ENCODE measurements at regions not wholly inside any gene's neighbourhood (a gene's known extent, or its start where the extent isn't known, plus 50 kb on each side); places are given as distances from the start of the nearest gene placed in this dataset.
"Not testable (repeated sequence)": the region's sequence is repeated elsewhere in the genome, so short reads cannot be mapped to it uniquely, and the experiment has no call there.

DNA sequence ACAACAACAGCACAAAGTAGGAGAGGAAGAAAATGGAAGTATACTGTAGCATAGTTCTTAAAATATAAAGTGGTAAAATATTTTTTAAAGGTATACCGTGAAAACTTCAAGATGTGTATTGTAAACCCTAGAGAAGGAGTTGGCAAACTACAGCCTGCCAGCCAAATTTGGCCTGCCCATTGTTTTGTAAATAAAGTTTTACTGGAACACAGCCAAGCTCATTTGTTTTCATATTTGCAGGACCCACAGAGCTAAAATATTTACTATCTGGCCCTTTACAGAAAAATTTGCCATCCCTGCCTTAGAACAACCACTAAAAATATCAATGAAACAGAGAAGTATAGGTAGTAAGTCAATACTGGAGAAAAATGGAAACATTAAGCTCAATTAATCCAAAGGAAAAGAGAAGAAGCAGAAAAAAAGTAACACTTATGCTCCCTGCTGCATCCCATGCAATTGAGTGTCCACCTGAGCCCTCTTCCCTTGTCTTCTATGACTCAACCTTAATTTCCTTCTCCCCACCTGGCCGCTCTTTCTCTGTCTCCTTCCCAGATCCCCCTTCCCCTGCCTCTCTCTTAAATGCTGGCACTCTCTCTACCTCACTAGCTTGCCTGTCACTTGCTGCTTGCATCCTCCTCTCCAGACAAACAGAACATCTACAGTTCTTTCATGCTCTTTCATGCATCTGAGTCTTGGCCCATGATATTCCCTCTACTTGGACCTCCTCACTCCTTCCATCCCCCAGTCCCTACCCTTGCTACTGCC lies 50.6 kb upstream of the FER start:
- DNase-seq (ENCODE audit: low read depth): no peak

- DNase-seq (ENCODE audit: low read depth): no peak
Observed at GRCh38 chr5:108696407-108696806, 51.3 kb upstream of the FER start.

- no peak for DNase-seq (ENCODE audit: low read depth)
Observed at GRCh38 chr5:108688485-108688884, 59.2 kb upstream of the FER start.

- no peak for DNase-seq (ENCODE audit: low read depth)
Observed at GRCh38 chr5:108687595-108688200, 60.0 kb upstream of the FER start.

GRCh38 chr5:108686676-108687075 lies 61.0 kb upstream of the FER start:
- no peak for DNase-seq (ENCODE audit: low read depth)

DNA sequence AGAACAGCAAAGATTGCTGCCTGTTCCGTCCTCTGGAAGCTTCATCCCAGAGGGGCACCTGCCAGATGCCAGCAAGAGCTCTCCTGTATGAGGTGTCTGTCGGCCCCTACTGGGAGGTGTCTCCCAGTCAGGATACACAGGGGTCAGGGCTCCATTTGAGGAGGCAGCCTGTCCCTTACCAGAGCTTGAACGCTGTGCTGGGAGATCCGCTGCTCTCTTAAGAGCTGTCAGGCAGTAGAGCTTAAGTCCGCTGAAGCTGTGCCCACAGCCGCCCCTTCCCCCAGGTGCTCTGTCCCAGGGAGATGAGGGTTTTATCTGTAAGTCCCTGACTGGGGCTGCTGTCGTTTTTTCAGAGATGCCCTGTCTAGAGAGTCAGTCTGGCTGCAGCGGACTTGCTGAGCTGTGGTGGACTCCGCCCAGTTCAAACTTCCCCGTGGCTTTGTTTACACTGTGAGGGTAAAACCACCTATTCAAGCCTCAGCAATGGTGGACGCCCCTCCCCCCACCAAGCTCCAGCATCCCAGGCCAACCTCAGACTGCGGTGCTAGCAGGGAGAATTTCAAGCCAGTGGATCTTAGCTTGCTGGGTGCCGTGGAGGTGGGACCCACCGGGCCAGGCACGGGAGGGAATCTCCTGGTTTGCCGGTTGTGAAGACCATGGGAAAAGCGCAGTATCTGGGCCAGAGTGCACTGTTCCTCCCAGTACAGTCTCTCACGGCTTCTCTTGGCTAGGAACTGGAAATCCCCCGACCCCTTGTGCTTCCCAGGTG lies 62.1 kb upstream of the FER start:
- not testable (repeated sequence) for DNase-seq (ENCODE audit: low read depth)

DNA sequence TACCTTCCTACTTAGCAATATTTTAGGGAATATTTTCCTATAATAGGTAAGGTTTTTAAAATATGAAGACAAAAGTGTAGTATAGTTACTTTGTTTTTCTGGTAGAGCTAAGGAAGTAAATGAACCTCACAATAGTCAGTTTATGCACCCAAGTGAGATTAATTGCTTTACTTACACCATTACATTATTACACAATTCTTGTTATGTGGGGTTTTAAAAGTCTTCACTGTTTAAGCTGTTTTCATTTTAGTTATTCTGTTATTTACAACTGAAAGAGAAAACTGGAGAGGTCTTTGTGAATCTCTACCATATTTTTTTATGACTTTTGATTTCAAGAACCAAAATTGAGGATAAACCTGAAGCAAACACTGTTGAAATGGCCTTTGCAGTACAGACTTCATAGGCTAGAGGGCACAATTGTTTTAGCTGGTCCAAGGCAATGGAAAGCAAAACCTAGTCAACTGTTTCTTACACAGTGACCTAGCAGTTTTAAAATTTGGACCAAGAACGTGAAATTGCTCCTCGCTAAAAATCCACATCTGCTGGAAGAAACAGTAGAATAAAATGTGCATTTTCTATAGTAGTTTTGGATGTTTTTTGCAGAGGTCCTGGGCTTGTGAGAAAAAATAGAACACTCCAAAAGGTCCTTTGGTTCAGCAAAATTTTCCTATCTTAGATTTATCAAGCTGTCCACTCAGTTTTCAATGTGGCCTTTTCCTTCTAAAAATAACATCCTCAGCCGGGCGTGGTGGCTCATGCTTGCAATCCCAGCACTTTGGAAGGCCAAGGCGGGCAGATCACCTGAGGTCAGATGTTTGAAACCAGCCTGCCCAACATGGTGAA lies 66.4 kb upstream of the FER start:
- peak; percentile 69 for DNase-seq (ENCODE audit: low read depth)

- no peak for DNase-seq (ENCODE audit: low read depth)
Observed at GRCh38 chr5:108678091-108678490, 69.6 kb upstream of the FER start.

DNA sequence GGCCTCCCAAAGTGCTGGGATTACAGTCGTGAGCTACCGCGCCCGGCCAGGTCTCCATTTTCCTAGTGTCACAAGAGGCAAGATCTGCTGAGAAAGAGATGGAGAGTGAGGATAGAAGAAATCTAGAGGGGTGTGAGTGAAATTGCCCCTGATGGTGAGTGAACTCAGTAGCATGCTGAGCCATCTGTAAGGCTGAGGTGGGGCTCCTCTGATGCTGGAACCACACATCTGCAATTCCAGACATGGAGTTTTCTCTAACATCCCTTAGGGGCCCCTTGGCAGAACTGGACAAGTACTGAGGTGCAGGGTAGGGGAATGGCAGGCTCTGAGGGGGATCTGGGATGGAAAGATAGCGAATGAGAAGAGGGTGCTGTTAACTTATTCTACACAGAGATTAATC lies 72.0 kb upstream of the FER start:
- DNase-seq (ENCODE audit: low read depth): no peak

GRCh38 chr5:108672639-108673038 lies 75.1 kb upstream of the FER start:
- DNase-seq (ENCODE audit: low read depth): no peak

DNA sequence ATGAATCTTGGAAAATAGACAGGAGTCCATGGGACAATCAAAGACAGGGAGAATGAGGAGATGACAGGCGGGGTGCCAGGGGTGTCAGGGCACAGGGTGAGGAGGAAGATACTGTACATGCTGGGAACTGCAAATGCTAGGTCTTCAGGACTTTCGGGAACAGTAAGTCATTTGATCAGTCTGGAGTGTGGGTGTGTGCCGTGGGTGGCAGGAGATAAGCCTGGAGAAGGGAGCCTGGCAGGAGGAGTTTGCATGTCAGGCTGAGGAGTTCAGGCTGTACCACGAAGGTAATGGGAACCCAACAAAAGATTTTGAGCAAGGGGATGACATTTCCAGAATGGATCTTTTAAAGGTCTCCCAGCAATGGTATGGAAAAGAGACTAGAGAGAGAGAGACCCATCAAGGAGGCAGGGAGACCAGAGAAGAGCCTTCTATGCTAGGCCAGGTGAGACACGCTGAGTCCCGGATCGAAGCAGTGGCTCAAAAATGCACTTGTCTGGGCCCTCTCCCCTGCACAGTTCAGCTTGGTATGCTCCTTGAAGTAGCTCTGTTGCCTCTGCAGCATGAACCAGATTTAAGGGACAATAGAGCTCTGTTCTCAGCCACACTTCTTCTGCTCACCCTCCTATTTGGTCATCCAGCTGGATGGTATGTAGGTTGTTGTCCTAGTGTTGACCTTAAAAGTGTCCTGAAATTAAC lies 77.0 kb upstream of the FER start:
- DNase-seq (ENCODE audit: low read depth): no peak

- no peak for DNase-seq (ENCODE audit: low read depth)
Observed at GRCh38 chr5:108669462-108669861, 78.2 kb upstream of the FER start.

DNA sequence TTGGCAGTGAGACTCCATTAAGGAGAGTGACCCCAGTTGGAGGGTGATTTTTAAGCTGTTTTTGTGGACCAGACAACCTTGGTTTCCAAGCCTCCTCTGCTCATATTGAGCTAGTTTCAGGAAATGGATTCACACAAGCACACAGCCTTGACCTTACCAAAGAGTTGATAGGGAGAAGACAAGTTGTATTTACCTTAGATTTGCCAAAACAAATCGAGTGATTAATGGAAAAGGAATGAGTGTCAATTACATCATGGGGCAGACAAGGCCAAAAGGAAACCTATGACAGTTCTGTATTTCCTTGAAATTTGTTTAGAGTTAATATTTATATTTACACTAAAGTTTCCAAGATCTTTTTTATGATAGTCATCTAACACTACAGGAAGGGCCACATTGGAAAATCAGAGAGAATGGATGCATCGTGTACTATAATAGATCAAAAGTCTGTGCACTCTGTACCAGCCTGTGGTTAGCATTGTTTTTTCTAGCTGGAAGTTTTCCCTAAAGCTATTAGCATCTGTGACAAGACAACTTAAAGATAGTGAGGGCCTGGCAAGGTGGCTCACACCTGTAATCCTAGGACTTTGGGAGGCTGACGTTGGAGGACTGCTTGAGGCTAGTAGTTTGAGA lies 86.0 kb upstream of the FER start:
- peak; percentile 47 for DNase-seq (ENCODE audit: low read depth)

- peak; percentile 18 for DNase-seq (ENCODE audit: low read depth)
Observed at GRCh38 chr5:108661024-108661423, 86.7 kb upstream of the FER start.

GRCh38 chr5:108660291-108660690 lies 87.4 kb upstream of the FER start:
- no peak for DNase-seq (ENCODE audit: low read depth)

- DNase-seq (ENCODE audit: low read depth): no peak
Observed at GRCh38 chr5:108659531-108659930, 88.2 kb upstream of the FER start.

DNA sequence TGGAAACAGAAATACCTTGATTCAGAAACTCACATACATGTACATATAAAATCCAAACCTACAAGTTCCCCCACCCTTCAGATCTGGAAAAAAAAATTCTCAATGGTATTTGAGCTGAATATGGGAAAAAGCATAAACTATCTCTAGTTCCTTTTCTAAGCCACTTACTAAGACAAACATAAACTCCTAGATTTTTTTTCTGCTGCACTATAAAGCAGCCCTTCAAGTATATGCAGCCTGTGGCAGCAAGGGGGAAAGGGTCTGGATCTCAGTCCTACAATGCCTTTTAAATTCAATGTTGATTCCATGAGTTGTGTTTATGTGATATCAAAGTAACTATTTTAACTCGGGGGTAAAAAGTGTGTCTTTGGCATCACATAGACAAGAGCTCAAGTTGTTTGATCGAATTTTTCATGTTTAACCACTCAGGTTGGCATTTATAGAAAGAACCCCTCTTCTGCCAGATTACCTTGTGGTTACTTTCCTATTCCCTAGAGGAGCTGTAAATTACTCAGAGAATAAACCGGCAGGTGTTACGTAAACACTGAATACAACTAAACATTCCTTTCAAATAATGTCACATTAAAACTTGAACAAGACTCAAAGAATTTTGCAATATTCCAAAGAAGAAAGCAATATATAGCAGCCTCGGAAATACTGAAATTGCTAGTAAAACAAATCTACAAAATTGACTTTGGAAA lies 91.8 kb upstream of the FER start:
- peak; percentile 68 for DNase-seq (ENCODE audit: low read depth)

GRCh38 chr5:108654051-108654450 lies 93.6 kb upstream of the FER start:
- peak; percentile 37 for DNase-seq (ENCODE audit: low read depth)

DNA sequence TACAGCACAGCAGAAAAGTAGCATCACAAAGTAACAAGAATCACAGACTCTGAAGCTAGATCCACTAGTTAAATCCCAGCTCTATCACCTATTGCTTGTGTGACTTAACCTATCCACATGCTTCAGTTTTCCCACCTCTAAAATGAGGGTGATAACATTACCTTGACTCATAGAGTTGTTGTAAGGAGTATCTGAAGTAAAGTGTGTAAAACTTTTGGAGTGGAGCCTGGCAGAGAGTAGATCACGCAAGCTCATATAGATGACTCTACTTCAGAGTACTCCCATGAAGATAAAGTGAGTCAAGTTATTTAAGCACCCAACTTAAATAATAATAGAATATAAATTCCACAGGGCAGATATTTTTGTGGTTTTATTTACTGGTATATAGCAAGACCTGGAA lies 94.5 kb upstream of the FER start:
- no peak for DNase-seq (ENCODE audit: low read depth)

DNA sequence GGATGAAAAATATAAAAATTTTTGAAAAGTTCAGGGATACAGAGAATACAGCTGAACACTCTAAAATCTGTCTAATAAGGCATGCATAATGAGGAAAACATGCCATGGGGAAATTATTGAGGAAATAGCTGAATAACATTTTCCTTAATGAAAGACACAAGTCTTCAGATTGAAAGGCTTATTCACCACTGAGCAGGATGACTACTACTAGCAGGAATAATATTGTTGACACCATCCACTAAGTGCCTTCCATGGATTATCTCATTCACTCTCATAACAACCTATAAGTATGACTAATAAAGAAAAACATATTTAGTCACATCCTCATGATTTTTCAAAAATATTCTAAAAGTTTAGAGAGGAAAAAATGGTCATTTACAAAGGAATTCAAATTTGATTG lies 96.7 kb upstream of the FER start:
- peak; percentile 74 for DNase-seq (ENCODE audit: low read depth)
